NCI-H2196 (cell line): ENCODE measurements at regions not wholly inside any gene's neighbourhood (a gene's known extent, or its start where the extent isn't known, plus 50 kb on each side); places are given as distances from the start of the nearest gene placed in this dataset.
"Not testable (repeated sequence)": the region's sequence is repeated elsewhere in the genome, so short reads cannot be mapped to it uniquely, and the experiment has no call there.

Experiments used
- DNase-seq: peaks from one replicate; lab custom pipeline; 2025; ENCODE audit not compliant: unreplicated experiment; lab: John Stamatoyannopoulos, UW

DNA sequence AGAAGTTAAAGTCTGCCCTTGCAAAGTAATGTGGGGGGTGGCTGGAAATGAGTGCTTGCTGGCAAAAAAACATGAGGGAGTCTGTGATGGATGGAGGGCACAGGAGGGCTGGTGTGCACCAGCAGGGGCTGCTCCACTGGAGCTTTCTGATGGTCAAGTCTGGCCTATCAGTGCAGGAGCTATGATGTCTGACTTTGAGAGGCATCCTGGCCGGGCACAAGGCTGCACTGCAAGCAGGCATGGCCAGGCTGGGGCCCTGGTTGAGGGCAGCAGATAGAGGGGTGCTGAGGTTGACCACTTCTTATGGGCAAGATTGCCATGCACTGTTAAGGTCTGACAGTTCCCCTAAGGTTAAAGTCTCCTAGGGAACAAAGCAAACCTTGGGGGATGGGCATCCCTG, 1140.2 kb downstream of the FAM133A start:
- no peak for DNase-seq

DNA sequence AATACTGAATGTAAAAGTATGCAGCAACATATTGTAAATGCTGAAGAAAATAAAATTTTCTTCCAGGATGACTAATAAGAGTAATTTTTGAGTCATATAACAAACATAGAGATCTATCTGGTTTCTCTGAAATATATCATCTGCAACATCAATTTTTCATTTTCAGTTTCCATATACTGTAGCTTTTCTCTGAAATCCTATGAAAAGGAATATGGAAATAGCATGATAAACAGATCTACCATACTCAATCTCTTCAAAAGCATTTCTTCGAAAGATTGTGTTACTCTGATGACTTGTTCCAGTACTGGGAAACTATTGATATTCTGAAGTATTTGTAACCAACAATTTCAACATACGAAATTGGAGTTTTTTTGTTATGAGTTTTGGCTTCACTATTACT, 1156.7 kb downstream of the FAM133A start:
- no peak for DNase-seq

DNA sequence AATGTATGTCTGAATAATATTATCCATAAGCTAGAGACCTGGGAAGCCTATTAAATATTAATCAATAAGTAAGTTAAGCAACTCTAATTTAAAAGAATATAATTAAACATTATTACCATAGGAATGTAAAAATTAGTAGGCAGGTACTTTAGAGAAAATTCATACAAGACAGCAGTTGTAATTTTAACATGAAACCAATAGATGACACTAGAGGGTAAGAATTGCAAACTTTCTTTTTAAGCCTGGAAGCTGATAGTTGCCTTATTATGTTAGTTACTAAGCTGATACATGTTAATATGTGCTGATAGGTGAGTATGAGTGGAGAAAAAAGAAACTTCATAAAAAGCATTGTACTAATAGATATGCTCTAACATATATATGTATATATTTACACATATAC, 1157.4 kb downstream of the FAM133A start:
- DNase-seq, result no peak

DNA sequence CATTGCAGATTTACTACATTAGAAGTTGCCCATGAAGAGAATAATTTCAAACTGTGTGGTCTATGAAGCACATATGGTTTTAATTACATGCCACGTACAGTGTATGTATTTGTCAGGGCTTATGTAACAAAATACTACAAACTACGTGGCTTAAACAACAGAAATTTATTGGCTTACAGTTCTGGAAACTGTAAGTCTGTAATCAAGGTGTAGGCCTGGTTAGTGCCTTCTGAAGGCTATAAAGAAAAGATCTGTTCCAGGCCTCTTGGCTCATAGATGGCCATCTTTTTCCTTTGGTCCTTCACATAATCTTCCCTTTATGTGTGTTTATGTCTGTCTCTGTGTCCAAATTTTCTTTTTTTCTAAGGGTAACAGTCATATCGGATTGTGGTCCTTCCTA, 1160.2 kb downstream of the FAM133A start:
- no peak for DNase-seq

DNA sequence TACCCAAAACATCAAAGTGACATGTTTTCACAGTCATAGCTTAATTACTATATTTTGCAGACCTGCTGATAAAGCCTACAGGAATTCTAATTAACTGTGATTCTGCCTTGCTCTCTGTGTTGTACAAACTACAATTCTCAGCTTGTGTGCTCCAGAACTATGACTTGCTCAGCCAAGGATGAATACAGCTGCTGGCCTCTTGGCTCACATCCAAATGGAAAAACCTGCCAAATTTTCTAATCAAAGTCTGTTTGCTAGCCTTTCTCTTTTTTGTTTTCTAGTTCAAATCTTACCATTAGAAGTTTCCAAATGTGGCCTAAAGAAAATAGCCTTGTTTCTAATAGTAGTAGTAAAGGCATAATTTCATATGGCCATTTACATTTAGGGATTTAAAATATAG, 1176.8 kb downstream of the FAM133A start:
- no peak for DNase-seq

DNA sequence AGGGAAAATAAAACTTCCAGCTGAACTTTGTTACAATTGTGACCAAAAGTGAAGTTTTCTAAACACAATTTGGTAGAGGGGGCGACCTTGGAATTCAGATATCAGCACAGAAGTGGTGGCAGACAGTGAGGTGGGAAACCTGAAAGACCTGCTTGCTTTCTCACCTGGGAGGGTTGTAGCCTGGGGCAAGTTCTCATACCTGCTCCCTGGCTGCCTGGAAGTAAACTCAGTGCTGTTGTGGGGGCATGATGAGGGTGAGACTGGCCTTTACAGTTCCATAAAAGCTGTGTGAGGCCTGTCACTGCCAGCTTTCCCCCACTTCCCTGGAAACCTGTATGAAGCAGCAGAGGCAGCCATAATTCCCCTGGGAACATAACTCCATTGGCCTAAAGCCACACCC, 1180.2 kb downstream of the FAM133A start:
- DNase-seq, result no peak

DNA sequence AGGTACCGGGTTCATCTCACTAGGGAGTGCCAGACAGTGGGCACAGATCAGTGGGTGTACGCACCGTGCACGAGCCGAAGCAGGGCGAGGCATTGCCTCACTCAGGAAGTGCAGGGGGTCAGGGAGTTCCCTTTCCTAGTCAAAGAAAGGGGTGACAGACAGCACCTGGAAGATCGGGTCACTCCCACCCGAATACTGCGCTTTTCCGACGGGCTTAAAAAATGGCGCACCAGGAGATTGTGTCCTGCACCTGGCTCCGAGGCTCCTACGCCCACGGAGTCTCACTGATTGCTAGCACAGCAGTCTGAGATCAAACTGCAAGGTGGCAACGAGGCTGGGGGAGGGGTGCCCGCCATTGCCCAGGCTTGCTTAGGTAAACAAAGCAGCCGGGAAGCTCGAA, 1188.5 kb downstream of the FAM133A start:
- DNase-seq, result not testable (repeated sequence)

DNA sequence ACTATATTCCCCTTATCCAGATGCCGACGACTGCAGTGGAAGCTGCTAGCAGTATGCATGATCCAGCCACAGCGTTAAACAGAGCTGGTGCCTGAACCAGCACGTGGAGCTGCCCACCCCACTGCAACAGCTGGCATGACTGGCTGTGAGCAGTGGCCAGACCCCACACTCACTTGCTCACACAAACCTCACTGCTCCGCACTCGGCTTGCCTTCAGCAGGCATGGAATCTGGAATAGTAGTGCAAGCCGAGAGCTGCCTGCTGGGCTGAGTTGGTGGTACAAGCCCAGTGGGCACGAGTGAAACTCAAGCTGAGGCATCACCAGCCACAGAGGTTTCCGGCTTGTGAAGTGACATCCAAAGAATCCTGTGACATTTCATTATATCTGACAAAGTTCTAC, 1197.6 kb downstream of the FAM133A start:
- no peak for DNase-seq

DNA sequence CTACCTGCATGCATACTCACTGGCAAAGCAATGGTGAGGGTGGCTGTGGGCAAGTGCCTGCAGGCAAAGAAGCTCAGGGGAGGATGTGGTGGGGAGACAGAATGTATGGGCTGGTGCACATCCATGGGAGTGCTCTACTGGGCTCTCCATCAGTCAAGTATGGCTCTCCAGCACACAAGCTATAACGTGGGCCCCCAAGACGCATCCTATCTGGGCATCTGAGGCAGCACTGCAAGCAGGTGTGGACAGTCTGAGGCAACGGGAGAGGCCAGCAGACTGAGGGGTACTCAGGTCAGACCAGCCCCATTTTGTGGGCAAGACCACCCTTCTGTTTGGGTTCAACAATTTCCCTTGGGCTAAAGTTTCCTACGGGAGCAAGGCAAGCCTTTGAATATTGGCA, 1227.8 kb downstream of the FAM133A start:
- no peak for DNase-seq

DNA sequence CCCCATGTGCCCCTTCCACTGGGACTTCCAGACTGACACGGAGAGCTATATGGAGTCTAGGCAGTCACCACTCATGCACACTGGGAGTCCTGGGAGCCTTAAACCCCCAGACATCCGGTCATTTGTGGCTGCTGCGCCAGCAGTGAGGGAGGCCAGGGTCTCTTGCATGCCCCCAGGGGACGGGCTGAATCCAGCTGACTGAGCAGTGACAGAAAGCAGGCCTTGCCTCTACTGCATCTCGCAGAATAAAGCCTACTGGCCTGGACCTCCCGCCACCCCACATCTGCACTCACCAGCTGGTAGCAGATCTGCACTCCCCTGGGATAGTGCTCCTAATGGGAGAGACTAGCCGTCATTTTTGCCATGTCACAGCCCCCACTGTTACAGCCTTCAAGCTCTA, 1234.2 kb downstream of the FAM133A start:
- no peak for DNase-seq

DNA sequence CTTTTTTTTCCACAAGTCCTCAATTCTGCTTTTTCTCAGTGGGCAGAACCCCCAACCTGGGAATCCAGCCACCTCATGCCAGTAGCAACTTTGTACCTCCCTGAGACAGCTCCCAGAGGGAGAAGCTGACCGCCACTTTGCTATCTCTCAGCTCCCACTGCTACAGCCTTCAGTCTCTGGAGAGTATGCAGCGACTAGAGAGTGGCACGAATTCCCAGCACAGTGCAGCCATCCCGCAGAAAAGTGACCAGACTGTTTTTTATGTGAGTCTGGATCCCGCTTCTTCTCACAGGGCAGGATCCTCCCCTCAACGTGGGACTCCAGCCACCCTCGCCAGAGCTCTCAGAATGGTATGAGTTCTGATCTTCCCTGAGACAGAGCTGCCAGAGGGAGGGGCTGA, 1234.6 kb downstream of the FAM133A start:
- DNase-seq, result no peak

DNA sequence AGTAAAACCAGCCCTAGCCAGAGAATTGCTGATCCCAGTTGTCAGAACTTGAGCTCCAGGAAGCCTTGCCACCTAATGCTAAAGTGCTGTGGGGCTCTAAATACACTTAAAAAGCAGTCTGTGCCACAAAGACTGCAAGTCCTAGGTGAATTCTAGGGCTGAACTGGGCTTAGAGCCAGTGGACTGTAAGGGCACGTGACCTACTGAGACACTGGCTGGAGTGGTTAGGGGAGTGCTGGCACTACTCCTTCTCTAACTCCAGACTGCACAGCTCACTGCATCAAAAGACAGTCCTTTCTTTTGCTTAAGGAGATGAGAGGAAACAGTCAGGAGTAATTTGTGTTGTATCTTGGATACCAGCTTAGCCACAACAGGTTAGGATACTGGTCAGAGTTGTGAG, 1240.2 kb downstream of the FAM133A start:
- no peak for DNase-seq

DNA sequence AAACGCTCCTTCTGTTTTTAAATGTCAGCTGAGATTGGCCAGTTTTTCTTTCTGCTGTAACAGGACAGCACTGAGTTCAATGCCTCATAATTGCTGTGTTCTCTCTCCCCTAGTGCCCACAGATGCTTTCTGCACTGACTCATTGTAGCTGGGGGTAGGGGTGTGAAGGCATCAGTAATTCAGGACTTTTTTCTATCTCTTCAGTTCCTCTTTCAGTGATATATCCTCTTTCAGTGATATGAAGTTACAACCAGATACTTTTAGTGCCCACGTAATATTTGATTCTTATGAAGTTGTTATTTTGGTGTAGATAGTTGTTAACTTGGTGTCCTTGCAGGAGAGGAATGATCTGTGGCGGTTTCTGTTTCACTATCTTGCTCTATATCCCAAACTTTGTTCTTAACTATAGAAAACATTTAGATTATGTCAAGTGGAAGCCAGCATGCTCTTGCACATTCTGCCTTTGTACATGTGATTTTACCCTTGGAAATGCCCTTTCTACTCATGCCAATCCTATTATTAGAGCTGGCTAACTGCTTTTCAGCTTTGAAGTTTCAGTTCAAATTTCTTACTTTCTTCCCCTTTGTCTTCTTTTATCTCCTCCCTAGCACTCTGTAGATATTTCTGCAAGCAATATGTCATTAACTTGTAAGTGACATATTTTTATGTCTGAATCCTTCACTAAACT, 1258.4 kb downstream of the FAM133A start:
- DNase-seq, result no peak

DNA sequence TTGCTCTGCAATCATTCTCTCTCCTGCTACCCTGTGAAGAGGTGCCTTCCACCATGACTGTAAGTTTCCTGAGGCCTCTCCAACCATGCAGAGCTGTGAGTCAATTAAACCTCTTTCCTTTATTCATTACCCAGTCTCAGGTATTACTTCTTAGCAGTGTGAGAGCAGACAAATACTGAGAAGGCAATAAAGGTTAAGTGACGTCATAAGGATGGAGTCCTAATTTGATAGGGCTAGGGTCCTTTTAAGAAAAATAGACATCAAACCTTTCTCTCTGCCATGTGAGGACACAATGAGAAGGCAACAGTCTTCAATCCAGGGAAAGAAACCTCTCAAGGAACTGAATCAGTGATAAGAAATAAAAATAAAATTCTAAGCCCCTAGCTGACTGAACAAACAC, 1262.7 kb downstream of the FAM133A start:
- no peak for DNase-seq

DNA sequence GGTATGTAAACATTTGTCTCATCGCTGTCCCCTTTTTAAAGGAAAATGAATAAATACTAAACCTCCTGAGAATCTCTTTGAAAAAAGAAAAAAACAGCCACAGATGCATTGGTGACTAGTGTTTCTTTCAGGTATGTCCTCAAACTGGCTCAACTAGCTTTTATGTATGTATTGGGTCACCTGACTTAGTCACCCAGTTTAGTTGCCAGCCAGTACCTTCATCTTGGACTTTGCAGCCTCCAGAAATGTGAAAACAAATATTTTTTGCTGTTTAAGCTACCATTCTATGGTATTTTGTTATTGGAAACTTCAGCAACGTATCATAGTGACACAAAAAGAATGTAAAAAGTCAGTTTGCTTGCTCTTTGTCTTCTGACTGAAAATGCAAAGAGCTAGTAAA, 1263.5 kb downstream of the FAM133A start:
- no peak for DNase-seq

DNA sequence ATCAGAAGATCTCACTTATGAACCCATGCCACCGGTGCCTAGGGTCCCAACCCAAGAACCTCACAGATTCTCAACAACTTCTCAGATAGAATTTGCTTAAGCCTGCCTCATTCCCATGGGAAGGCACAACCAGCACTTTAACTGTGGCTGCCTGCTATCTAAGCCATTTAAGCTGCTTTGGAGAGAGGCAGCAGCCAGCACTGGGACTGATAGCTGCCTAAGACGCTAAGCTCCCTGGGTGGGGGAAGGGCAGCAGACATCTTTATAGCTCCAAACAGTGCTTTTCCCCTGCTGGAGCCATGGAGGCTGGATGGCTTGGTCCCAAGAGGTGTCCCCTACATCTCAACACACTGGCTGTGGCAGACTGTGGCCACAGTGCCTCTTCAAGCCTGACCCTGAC, 1268.6 kb downstream of the FAM133A start:
- DNase-seq, result no peak

DNA sequence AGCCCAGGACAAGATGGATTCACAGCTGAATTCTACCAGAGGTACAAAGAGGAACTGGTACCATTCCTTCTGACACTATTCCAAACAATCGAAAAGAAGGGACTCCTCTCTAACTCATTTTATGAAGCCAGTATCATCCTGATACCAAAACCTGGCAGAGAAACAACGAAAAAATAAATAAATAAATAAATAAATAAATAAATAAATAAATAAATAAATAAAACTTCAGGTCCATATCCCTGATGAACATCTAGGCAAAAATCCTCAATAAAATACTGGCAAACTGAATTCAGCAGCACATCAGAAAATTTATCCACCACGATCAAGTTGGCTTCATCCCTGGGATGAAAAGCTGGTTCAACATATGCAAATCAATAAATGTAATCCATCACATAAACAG, 1272.1 kb downstream of the FAM133A start:
- DNase-seq, result not testable (repeated sequence)

DNA sequence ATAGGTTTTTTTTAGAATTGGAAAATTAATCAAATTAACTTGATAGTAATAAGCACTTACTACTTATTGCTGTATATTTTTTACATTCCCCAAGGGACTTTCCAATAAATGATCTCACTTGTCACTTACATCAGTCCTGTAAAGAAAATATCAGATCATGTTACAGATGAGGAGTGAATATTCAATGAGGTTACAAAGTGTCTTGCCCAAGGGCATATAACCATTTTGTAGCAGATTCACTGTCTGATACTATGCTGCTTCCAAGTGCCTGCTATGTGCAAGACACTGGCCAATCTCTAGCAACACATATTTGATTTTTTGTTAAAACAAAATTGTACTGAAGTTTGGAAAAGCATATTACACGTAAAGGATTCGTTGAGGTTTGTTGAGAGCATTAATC, 1287.7 kb downstream of the FAM133A start:
- no peak for DNase-seq

DNA sequence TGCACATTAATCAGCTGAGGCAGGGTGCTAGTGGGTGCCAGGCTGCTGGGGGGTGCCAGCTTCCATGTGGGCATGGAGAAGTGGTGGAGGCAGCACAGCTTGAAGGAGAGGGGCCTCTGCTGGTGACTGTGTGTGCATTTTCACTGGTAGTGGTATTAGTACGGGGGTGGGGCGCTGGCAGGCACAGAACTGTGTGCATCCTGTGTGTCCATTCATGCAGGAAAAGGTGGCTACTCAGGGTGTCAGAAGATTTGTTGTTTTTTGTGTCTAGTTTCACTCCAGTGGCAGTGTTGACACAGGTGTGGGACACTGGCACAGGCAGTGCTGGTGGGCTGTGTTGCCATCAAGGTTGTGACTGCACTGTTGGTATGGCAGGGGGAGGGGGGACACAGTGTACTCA, 1303.6 kb downstream of the FAM133A start:
- DNase-seq, result no peak

DNA sequence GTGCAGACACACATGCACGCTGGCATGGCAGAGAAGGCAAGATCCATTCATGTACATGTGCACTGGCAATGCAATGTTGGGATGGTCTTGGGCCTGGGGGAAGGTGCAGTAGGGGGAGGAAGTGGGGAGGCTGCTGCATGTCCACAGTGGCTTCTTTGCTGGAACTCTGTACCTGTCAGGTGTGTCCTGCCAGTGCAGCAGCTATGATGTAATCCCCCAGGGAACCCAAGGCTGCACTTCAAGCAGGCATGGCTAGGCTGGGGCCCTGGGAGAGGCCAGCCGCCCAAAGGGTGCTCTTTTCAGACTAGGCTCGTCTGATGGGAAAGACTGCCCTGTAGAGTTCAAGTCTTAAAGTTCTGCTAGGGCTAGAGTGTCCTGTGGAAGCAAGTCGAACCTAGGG, 1304.0 kb downstream of the FAM133A start:
- no peak for DNase-seq
